WTC11 (cell line): ENCODE measurements at regions not wholly inside any gene's neighbourhood (a gene's known extent, or its start where the extent isn't known, plus 50 kb on each side); places are given as distances from the start of the nearest gene placed in this dataset.

Experiments used
- ATAC-seq: fragments of 200-7000 bp; cut with Tn5 transposase; 2 replicates; pipeline ENCODE4 v1.10.0; 2021; ENCODE audit warnings: mild to moderate bottlenecking, moderate library complexity
- CTCF ChIA-PET: fragments of 300-600 bp; sonication (Branson Sonifier 250); formaldehyde crosslinking; loops from one replicate; lab custom pipeline; 2021; ENCODE audit warnings: antibody characterized with exemption; lab: Charles Lee
- POLR2A ChIA-PET: fragments of 350-600 bp; sonication (Branson Sonifier 250); formaldehyde crosslinking; loops from one replicate; lab custom pipeline; 2021; ENCODE audit warnings: antibody characterized with exemption; lab: Charles Lee
- DNase-seq: peaks from one replicate; pipeline ENCODE4 v3.0.0; 2021; ENCODE audit warnings: low spot score
- H3K27ac Mint-ChIP-seq: 2 replicates; pipeline ENCODE4 v1.8.0; 2021; ENCODE audit warnings: mixed read lengths
- H3K27me3 Mint-ChIP-seq: 2 replicates; pipeline ENCODE4 v1.8.0; 2021; ENCODE audit warnings: low read depth, mild to moderate bottlenecking, moderate library complexity, mixed read lengths
- H3K36me3 Mint-ChIP-seq: 2 replicates; pipeline ENCODE4 v1.8.0; 2021; ENCODE audit warnings: mixed read lengths
- H3K4me1 Mint-ChIP-seq: 2 replicates; pipeline ENCODE4 v1.8.0; 2022; ENCODE audit warnings: mixed read lengths
- H3K4me3 Mint-ChIP-seq: 2 replicates; pipeline ENCODE4 v1.8.0; 2021; ENCODE audit warnings: mild to moderate bottlenecking, moderate library complexity, mixed read lengths
- H3K9me3 Mint-ChIP-seq: 2 replicates; pipeline ENCODE4 v1.8.0; 2021; ENCODE audit warnings: mixed read lengths
- AR ChIP-seq: fragments of 250-450 bp; sonication (Bioruptor Pico); IDR thresholded peaks from 2 replicates; pipeline ENCODE4 v1.9.0; 2021; ENCODE audit warnings: mild to moderate bottlenecking
- ATF2 ChIP-seq: sonication (generic); formaldehyde crosslinking; IDR thresholded peaks from 2 replicates; pipeline ENCODE4 v1.8.1; 2022; ENCODE audit warnings: low read depth, missing genetic modification reagents, borderline replicate concordance
- ATF3 ChIP-seq: sonication (generic); formaldehyde crosslinking; conservative IDR thresholded peaks from 2 replicates; pipeline ENCODE4 v1.8.1; 2022; ENCODE audit warnings: mild to moderate bottlenecking, missing genetic modification reagents
- CDX4 ChIP-seq: fragments of 250-450 bp; sonication (Bioruptor Pico); IDR thresholded peaks from 2 replicates; pipeline ENCODE4 v1.9.0; 2021; ENCODE audit warnings: moderate library complexity, mild to moderate bottlenecking, inconsistent platforms, borderline replicate concordance
- CREB1 ChIP-seq: sonication (generic); formaldehyde crosslinking; IDR thresholded peaks from 2 replicates; pipeline ENCODE4 v1.8.0; 2023; ENCODE audit warnings: mild to moderate bottlenecking, missing genetic modification reagents
- CTCF ChIP-seq: fragments of 200-600 bp; IDR thresholded peaks from 2 replicates; pipeline ENCODE4 v1.8.0; 2022; ENCODE audit warnings: antibody characterized with exemption
- ELF4 ChIP-seq: sonication (generic); formaldehyde crosslinking; IDR thresholded peaks from 2 replicates; pipeline ENCODE4 v1.8.1; 2022; ENCODE audit warnings: low read depth, mild to moderate bottlenecking, moderate library complexity, missing genetic modification reagents
- ERG ChIP-seq: fragments of 250-450 bp; sonication (Bioruptor Pico); IDR thresholded peaks from 2 replicates; pipeline ENCODE4 v1.8.0; 2021; ENCODE audit warnings: mild to moderate bottlenecking
- ETV6 ChIP-seq: sonication (generic); formaldehyde crosslinking; IDR thresholded peaks from 2 replicates; pipeline ENCODE4 v1.8.1; 2022; ENCODE audit warnings: mild to moderate bottlenecking, missing genetic modification reagents
- IRF1 ChIP-seq: sonication (generic); formaldehyde crosslinking; IDR thresholded peaks from 2 replicates; pipeline ENCODE4 v1.8.0; 2023; ENCODE audit warnings: missing genetic modification reagents
- JAZF1 ChIP-seq: fragments of 250-450 bp; sonication (Bioruptor Pico); IDR thresholded peaks from 2 replicates; pipeline ENCODE4 v1.9.0; 2021; ENCODE audit warnings: moderate library complexity, mild to moderate bottlenecking, inconsistent platforms
- JUN ChIP-seq: sonication (generic); formaldehyde crosslinking; IDR thresholded peaks from 2 replicates; pipeline ENCODE4 v1.8.0; 2023; ENCODE audit warnings: mild to moderate bottlenecking, missing genetic modification reagents
- MLX ChIP-seq: sonication (generic); formaldehyde crosslinking; IDR thresholded peaks from 2 replicates; pipeline ENCODE4 v1.8.1; 2023; ENCODE audit warnings: mild to moderate bottlenecking, missing genetic modification reagents, moderate library complexity
- MYBL2 ChIP-seq: sonication (generic); formaldehyde crosslinking; IDR thresholded peaks from 2 replicates; pipeline ENCODE4 v1.8.1; 2023; ENCODE audit warnings: mild to moderate bottlenecking, moderate library complexity, missing genetic modification reagents
- NFE2L1 ChIP-seq: sonication (generic); formaldehyde crosslinking; IDR thresholded peaks from 2 replicates; pipeline ENCODE4 v1.8.1; 2023; ENCODE audit warnings: missing genetic modification reagents
- NFYB ChIP-seq: sonication (generic); formaldehyde crosslinking; conservative IDR thresholded peaks from 2 replicates; pipeline ENCODE4 v1.8.0; 2022; ENCODE audit warnings: low read depth, missing genetic modification reagents
- RORB ChIP-seq: fragments of 250-450 bp; sonication (Bioruptor Pico); IDR thresholded peaks from 2 replicates; pipeline ENCODE4 v1.9.0; 2021; ENCODE audit warnings: mild to moderate bottlenecking
- SP1 ChIP-seq: sonication (generic); formaldehyde crosslinking; conservative IDR thresholded peaks from 2 replicates; pipeline ENCODE4 v1.8.1; 2022; ENCODE audit warnings: missing genetic modification reagents
- TCF7 ChIP-seq: sonication (generic); formaldehyde crosslinking; IDR thresholded peaks from 2 replicates; pipeline ENCODE4 v1.8.0; 2022; ENCODE audit warnings: mild to moderate bottlenecking, low read depth, missing genetic modification reagents, moderate library complexity
- TEAD4 ChIP-seq: sonication (generic); formaldehyde crosslinking; IDR thresholded peaks from 2 replicates; pipeline ENCODE4 v1.8.0; 2022; ENCODE audit warnings: mild to moderate bottlenecking, missing genetic modification reagents
- ZNF121 ChIP-seq: sonication (generic); formaldehyde crosslinking; IDR thresholded peaks from 2 replicates; pipeline ENCODE4 v1.8.0; 2023; ENCODE audit warnings: missing genetic modification reagents
- ZNF512 ChIP-seq: sonication (generic); formaldehyde crosslinking; IDR thresholded peaks from 2 replicates; pipeline ENCODE4 v1.8.1; 2022; ENCODE audit warnings: missing genetic modification reagents, borderline replicate concordance
- ZSCAN18 ChIP-seq: fragments of 250-450 bp; sonication (Bioruptor Pico); IDR thresholded peaks from 2 replicates; pipeline ENCODE4 v2.1.2; 2022; ENCODE audit warnings: mild to moderate bottlenecking, moderate library complexity

GRCh38 chr21:16767201-16767600, 745.6 kb upstream of the CXADR start:
- ChIA-PET POLR2A (no interaction called here), CTCF (no interaction called here)
- Mint-ChIP-seq H3K9me3 (peaks cover 14% of the 10 kb centered on the region), H3K36me3 (no peaks in the 10 kb centered on the region; the same call in 1 of the 2 replicates), H3K27me3 (no peaks in the 10 kb centered on the region), H3K4me3 (no peak overlapping the region), H3K27ac (no peak overlapping the region), H3K4me1 (no peaks in the 10 kb centered on the region)
- TF ChIP-seq ZNF512 (no peak), RORB (CRISPR knock-in tag) (no peak), CREB1 (CRISPR knock-in tag) (no peak), CDX4 (CRISPR knock-in tag) (no peak), ERG (CRISPR knock-in tag) (no peak), ZNF121 (CRISPR knock-in tag) (no peak), ELF4 (no peak)
- DNase-seq: no peak
- no peak for ATAC-seq

- no peaks in the 10 kb centered on the region for H3K27me3 Mint-ChIP-seq
- no peak for TF ChIP-seq AR (CRISPR knock-in tag)
- no peak for TF ChIP-seq SP1 (CRISPR knock-in tag)
- no peak for TF ChIP-seq ELF4
- no peak for TF ChIP-seq ETV6 (CRISPR knock-in tag)
- TF ChIP-seq MYBL2 (CRISPR knock-in tag): no peak
- TF ChIP-seq ATF2 (CRISPR knock-in tag): no peak
- TF ChIP-seq NFE2L1 (CRISPR knock-in tag): no peak
- no peak for TF ChIP-seq ZSCAN18 (CRISPR knock-in tag)
- no peak for TF ChIP-seq ATF3
- no peak for TF ChIP-seq TCF7
- TF ChIP-seq JUN (CRISPR knock-in tag): no peak
- no peak for TF ChIP-seq JAZF1 (CRISPR knock-in tag)
- no peak for TF ChIP-seq CTCF
- no peak for TF ChIP-seq TEAD4 (CRISPR knock-in tag)
- TF ChIP-seq IRF1 (CRISPR knock-in tag): no peak
- no peak for TF ChIP-seq NFYB (CRISPR knock-in tag)
- no peak for TF ChIP-seq MLX
Measured at GRCh38 chr21:16768096-16768495, 744.7 kb upstream of the CXADR start.

More at GRCh38 chr21:16768096-16768495, 744.7 kb upstream of the CXADR start:
- Mint-ChIP-seq H3K4me1 (no peaks in the 10 kb centered on the region), H3K4me3 (no peak overlapping the region), H3K9me3 (peaks cover 5% of the 10 kb centered on the region), H3K27ac (no peak overlapping the region), H3K36me3 (no peaks in the 10 kb centered on the region)
- DNase-seq (no peak), ATAC-seq (no peak)
- POLR2A ChIA-PET: no interaction called here
- CTCF ChIA-PET: no interaction called here
